NCI-H128 (cell line): ENCODE measurements at regions not wholly inside any gene's neighbourhood (a gene's known extent, or its start where the extent isn't known, plus 50 kb on each side); places are given as distances from the start of the nearest gene placed in this dataset.

Experiments used
- DNase-seq: peaks from one replicate; lab custom pipeline; 2025; ENCODE audit not compliant: unreplicated experiment; lab: John Stamatoyannopoulos, UW

GRCh38 chr1:229075716-229076115 is 195.2 kb upstream of the RAB4A start:
- no peak for DNase-seq

GRCh38 chr1:229076195-229076594 is 194.7 kb upstream of the RAB4A start:
- DNase-seq, result no peak

- DNase-seq, result no peak
Observed at GRCh38 chr1:229079016-229079595, 191.8 kb upstream of the RAB4A start.

- no peak for DNase-seq
Observed at GRCh38 chr1:229080361-229080760, 190.6 kb upstream of the RAB4A start.

- DNase-seq, result no peak
Observed at GRCh38 chr1:229085291-229085690, 185.6 kb upstream of the RAB4A start.

GRCh38 chr1:229086091-229086490 is 184.8 kb upstream of the RAB4A start:
- no peak for DNase-seq

GRCh38 chr1:229086686-229087085 is 184.2 kb upstream of the RAB4A start:
- DNase-seq, result no peak

GRCh38 chr1:229087339-229087738 is 183.6 kb upstream of the RAB4A start:
- no peak for DNase-seq

GRCh38 chr1:229087906-229088305 is 183.0 kb upstream of the RAB4A start:
- DNase-seq, result no peak

- DNase-seq, result no peak
Observed at GRCh38 chr1:229088711-229089110, 182.2 kb upstream of the RAB4A start.

GRCh38 chr1:229089586-229090208 is 181.2 kb upstream of the RAB4A start:
- no peak for DNase-seq

GRCh38 chr1:229091721-229092136 is 179.2 kb upstream of the RAB4A start:
- DNase-seq, result no peak

- peak; percentile 78 for DNase-seq
Observed at GRCh38 chr1:229092377-229093237, 178.3 kb upstream of the RAB4A start.

- DNase-seq, result no peak
Observed at GRCh38 chr1:229093238-229093540, 177.7 kb upstream of the RAB4A start.

GRCh38 chr1:229093609-229094336 is 177.1 kb upstream of the RAB4A start:
- DNase-seq, result no peak

GRCh38 chr1:229094476-229095311 is 176.2 kb upstream of the RAB4A start:
- no peak for DNase-seq

GRCh38 chr1:229095325-229095724 is 175.6 kb upstream of the RAB4A start:
- DNase-seq, result no peak

- no peak for DNase-seq
Observed at GRCh38 chr1:229097356-229097755, 173.6 kb upstream of the RAB4A start.

GRCh38 chr1:229098361-229098760 is 172.6 kb upstream of the RAB4A start:
- DNase-seq, result no peak

GRCh38 chr1:229098903-229099578 is 171.9 kb upstream of the RAB4A start:
- DNase-seq, result no peak
